ENCODE measurements at regions not wholly inside any gene's neighbourhood (a gene's known extent, or its start where the extent isn't known, plus 50 kb on each side); places are given as distances from the start of the nearest gene placed in this dataset.

- TF ChIP-seq POLR2AphosphoS5 (IDR thresholded peaks at IDR 0.05; ENCODE audit: low read depth, low read length) (no peak), POLR2A (IDR thresholded peaks at IDR 0.05; ENCODE audit: low read depth, low read length) (no peak), TAF1 (IDR thresholded peaks at IDR 0.05; ENCODE audit: borderline replicate concordance, low read depth, low read length) (no peak)
Measured at GRCh38 chr12:75702477-75703093, 191.2 kb upstream of the KRR1 start.

All from GM12892 (cell line).